Transverse colon (tissue), 4 donors: ENCODE measurements at regions not wholly inside any gene's neighbourhood (a gene's known extent, or its start where the extent isn't known, plus 50 kb on each side); places are given as distances from the start of the nearest gene placed in this dataset.

Experiments used
- DNase-seq: peaks from one replicate; pipeline ENCODE4 v3.0.0-alpha.2; 2019
- H3K27ac ChIP-seq, 4 donors: fragments of 200-600 bp; sonication (generic); 2 replicates each; pipeline ENCODE4 v1.5.1; 2016 to 2018; ENCODE audit warnings: inconsistent platforms in 4 of 4
- H3K27me3 ChIP-seq: fragments of 200-600 bp; sonication (generic); 2 replicates; pipeline ENCODE4 v1.5.1; 2017; ENCODE audit warnings: inconsistent platforms
- H3K36me3 ChIP-seq, 4 donors: fragments of 200-600 bp; sonication (generic); 2 replicates each; pipeline ENCODE4 v1.5.1; 2017 to 2019; ENCODE audit warnings: inconsistent platforms in 4 of 4
- H3K4me1 ChIP-seq, 4 donors: fragments of 200-600 bp; sonication (generic); 2 replicates each; pipeline ENCODE4 v1.5.1; 2017 to 2020; ENCODE audit warnings: inconsistent platforms in 4 of 4
- H3K4me3 ChIP-seq, 4 donors: fragments of 200-600 bp; sonication (generic); 1 replicate in 1 of 4; 2 replicates in 3 of 4; pipeline versions ENCODE4 v1.5.1 to v1.6.1; 2017 to 2019; ENCODE audit warnings: inconsistent platforms in 4 of 4
- H3K9me3 ChIP-seq, 2 donors: fragments of 200-600 bp; sonication (generic); 2 replicates each; pipeline ENCODE4 v1.5.1; 2017 to 2019; ENCODE audit warnings: inconsistent platforms in 2 of 2
- EP300 ChIP-seq: sonication (generic); formaldehyde crosslinking; IDR thresholded peaks from one replicate; pipeline ENCODE4 v1.6.1; 2017; ENCODE audit warnings: antibody characterized with exemption, low read depth
- POLR2A ChIP-seq: fragments of 450-650 bp; IDR thresholded peaks from one replicate; pipeline ENCODE4 v1.6.1; 2016; ENCODE audit warnings: antibody characterized with exemption, mild to moderate bottlenecking, moderate library complexity
- POLR2AphosphoS5 ChIP-seq, 3 donors: sonication (generic); formaldehyde crosslinking; IDR thresholded peaks; one replicate each; pipeline ENCODE4 v1.6.1; 2016; ENCODE audit warnings: antibody characterized with exemption in 3 of 3
- WGBS, 2 donors: methylation state at CpG; one replicate each; pipeline ENCODE4 v1.1.5; 2018; ENCODE audit warnings: low coverage in 1 of 2; 5-methylcytosine and 5-hydroxymethylcytosine counted together
- in situ Hi-C, 4 donors: fragments of 200-750 bp; cut with MboI; loops; one replicate each; pipeline versions ENCODE4 v1.15.0 to v1.15.1; 2017; ENCODE audit warnings: low sequenced_read_pairs in 3 of 4, low pct_ligation_motif_present in 1 of 4, low pct_unique_long_range_greater_than_20kb in 1 of 4
- intact Hi-C: fragments of 100-400 bp; cut with DNase I; formaldehyde crosslinking; loops from one replicate; pipeline ENCODE4 v1.15.1; 2023; ENCODE audit warnings: low total_unique reads
- TF ChIP-seq, protein P1 (sequence below), 5 experiments: fragments of 200-600 bp in 3 of 5; fragments of 450-650 bp in 2 of 5; sonication (generic) in 3 of 5; IDR thresholded peaks; 1 replicate in 2 of 5; 2 replicates in 3 of 5; pipeline ENCODE4 v1.5.1; 2016 to 2017; ENCODE audit warnings: antibody characterized with exemption in 5 of 5, inconsistent platforms in 3 of 5, mild to moderate bottlenecking in 2 of 5, moderate library complexity in 1 of 5

DNA sequence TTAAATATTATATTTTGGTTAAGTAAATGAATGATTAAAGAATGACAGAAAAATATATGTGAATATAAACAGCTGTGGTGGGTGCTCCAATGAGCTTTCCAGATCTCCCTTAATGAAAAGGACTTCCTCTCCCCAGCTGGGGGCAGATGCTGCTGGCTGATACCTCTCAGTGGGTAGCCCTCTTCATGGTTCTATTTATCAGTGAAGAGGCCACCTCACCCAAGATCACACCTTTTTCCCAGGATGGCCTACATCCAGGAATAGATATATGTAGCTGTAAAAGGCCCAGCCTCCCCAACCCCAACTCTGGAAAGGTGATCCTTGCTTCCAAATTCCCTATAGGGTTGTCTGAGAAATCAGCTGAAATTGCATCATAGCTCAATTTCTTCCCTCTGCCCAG lies 135.2 kb upstream of the ACVR2A start:
- no peaks in the 10 kb centered on the region for H3K4me1 ChIP-seq
- no peaks in the 10 kb centered on the region for H3K27me3 ChIP-seq
- TF ChIP-seq, protein P1, sequence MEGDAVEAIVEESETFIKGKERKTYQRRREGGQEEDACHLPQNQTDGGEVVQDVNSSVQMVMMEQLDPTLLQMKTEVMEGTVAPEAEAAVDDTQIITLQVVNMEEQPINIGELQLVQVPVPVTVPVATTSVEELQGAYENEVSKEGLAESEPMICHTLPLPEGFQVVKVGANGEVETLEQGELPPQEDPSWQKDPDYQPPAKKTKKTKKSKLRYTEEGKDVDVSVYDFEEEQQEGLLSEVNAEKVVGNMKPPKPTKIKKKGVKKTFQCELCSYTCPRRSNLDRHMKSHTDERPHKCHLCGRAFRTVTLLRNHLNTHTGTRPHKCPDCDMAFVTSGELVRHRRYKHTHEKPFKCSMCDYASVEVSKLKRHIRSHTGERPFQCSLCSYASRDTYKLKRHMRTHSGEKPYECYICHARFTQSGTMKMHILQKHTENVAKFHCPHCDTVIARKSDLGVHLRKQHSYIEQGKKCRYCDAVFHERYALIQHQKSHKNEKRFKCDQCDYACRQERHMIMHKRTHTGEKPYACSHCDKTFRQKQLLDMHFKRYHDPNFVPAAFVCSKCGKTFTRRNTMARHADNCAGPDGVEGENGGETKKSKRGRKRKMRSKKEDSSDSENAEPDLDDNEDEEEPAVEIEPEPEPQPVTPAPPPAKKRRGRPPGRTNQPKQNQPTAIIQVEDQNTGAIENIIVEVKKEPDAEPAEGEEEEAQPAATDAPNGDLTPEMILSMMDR (IDR thresholded peaks at IDR 0.05), result no peak
- TF ChIP-seq POLR2A (no peak), EP300 (no peak), POLR2AphosphoS5 (IDR thresholded peaks at IDR 0.05) (no peak)
- H3K36me3 ChIP-seq, result no peaks in the 10 kb centered on the region
- H3K4me3 ChIP-seq, result no peak overlapping the region
- no peaks in the 10 kb centered on the region for H3K9me3 ChIP-seq
- no peak overlapping the region for H3K27ac ChIP-seq
- intact Hi-C loops, result no loop called here
- in situ Hi-C loops, result no loop called here
- DNase-seq, result no peak

DNA sequence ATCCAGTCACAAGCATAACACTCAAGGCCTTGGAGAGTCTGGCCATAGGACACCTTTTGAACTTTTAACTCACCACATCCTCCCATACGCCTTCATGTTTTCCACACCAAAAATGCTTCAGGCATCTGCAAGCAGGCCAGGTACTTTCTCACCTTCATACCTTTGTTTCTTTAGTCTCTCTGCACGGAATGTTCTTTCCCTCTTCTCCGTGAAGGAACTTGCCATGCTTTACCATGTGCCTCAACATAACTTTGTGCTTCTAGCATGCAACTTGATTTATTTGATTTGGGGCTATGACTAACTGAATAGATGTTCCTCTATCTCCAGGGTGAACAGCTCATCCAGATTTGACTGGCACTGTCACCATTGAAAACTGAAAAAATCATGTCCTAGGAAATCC lies 141.7 kb upstream of the ACVR2A start:
- no peak overlapping the region for H3K4me3 ChIP-seq
- no peaks in the 10 kb centered on the region for H3K27me3 ChIP-seq
- in situ Hi-C loops (no loop called here), intact Hi-C loops (no loop called here)
- DNase-seq, result no peak
- TF ChIP-seq POLR2AphosphoS5 (IDR thresholded peaks at IDR 0.05) (no peak), POLR2A (no peak), EP300 (no peak)
- TF ChIP-seq, protein P1 (IDR thresholded peaks at IDR 0.05), result no peak
- 54 to 74% methylated on average over 3 of the region's 3 CpGs for WGBS, 2 donors
- H3K27ac ChIP-seq, result no peak overlapping the region
- no peaks in the 10 kb centered on the region for H3K9me3 ChIP-seq
- no peaks in the 10 kb centered on the region for H3K4me1 ChIP-seq
- H3K36me3 ChIP-seq, result no peaks in the 10 kb centered on the region

DNA sequence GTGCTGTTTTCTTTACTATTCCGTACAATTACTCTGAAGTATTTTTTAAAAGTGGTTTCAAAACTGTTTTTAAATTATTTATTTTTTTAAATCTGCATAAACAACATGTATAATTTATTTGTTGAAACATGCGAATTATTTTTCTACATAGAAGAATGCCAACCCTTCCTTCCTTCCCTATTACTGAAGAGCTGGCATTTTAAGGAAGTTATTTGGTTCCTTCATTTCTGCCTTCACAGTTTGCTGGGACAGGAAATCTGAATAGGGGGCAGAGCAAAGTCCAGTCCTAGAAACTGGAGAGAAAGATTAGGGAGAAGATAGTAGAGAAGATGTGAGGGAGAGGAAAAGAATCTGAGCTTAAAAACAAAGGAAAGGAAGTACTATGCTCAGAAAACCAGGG lies 146.7 kb upstream of the ACVR2A start:
- Histone ChIP-seq H3K27ac (no peak overlapping the region), H3K27me3 (no peaks in the 10 kb centered on the region), H3K9me3 (no peaks in the 10 kb centered on the region), H3K36me3 (no peaks in the 10 kb centered on the region), H3K4me3 (no peak overlapping the region), H3K4me1 (peaks cover 0 to 9% (median 0%) of the 10 kb centered on the region in 4 donors)
- TF ChIP-seq EP300 (no peak), POLR2AphosphoS5 (IDR thresholded peaks at IDR 0.05) (no peak), POLR2A (no peak)
- TF ChIP-seq, protein P1 (IDR thresholded peaks at IDR 0.05), result no peak
- in situ Hi-C loops, result no loop called here
- 75 to 86% methylated on average over 2 of the region's 2 CpGs for WGBS, 2 donors
- no peak for DNase-seq
- intact Hi-C loops, result no loop called here

DNA sequence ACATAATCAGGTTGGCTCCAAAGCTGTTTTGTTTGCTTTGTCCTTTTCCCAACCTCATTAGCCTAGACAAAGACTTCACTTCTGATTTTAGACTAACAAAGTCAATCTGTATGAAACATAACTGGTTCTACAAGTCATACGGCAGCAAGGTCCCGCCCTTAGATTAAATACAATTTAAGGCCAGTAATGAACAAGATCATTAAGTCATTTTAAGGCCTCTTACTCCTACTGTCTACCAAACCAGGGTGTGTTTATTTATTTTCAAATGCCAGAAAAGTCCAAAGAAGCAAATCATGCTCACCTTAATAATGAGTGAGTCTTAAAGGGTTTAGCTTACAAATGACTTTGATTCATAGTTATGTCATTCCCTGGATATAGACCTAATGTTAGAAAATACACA lies 148.4 kb upstream of the ACVR2A start:
- H3K4me1 ChIP-seq, result peaks cover 0 to 9% (median 0%) of the 10 kb centered on the region in 4 donors
- no peak for TF ChIP-seq EP300
- TF ChIP-seq, protein P1 (IDR thresholded peaks at IDR 0.05), result no peak
- TF ChIP-seq POLR2AphosphoS5 (IDR thresholded peaks at IDR 0.05), result no peak
- TF ChIP-seq POLR2A, result no peak
- no peaks in the 10 kb centered on the region for H3K36me3 ChIP-seq
- in situ Hi-C loops (no loop called here), intact Hi-C loops (no loop called here)
- peak overlapping the region in 3 of 4 donors; percentile 5 to 37 (median 34) for H3K27ac ChIP-seq
- no peak for DNase-seq
- H3K9me3 ChIP-seq, result no peaks in the 10 kb centered on the region
- WGBS, 2 donors, result 39 to 67% methylated on average over 2 of the region's 2 CpGs
- no peaks in the 10 kb centered on the region for H3K27me3 ChIP-seq
- H3K4me3 ChIP-seq, result no peak overlapping the region
